Mesothelial cell of epicardium (in vitro differentiated cells): ENCODE measurements at regions not wholly inside any gene's neighbourhood (a gene's known extent, or its start where the extent isn't known, plus 50 kb on each side); places are given as distances from the start of the nearest gene placed in this dataset.

Experiments used
- DNase-seq, 2 experiments: peaks; one replicate each; pipeline ENCODE4 v3.0.0; 2021; ENCODE audit warnings: low spot score in 2 of 2; ENCODE audit not compliant: unreplicated experiment in 2 of 2
- H3K27ac Mint-ChIP-seq: 2 replicates; pipeline ENCODE4 v1.8.0; 2021; ENCODE audit warnings: mixed read lengths
- H3K27me3 Mint-ChIP-seq: 2 replicates; pipeline ENCODE4 v1.8.0; 2021; ENCODE audit warnings: low read depth, mixed read lengths
- H3K36me3 Mint-ChIP-seq: 2 replicates; pipeline ENCODE4 v1.8.0; 2021; ENCODE audit warnings: mixed read lengths
- H3K4me1 Mint-ChIP-seq: 2 replicates; pipeline ENCODE4 v1.8.0; 2021; ENCODE audit warnings: mixed read lengths
- H3K4me3 Mint-ChIP-seq: 2 replicates; pipeline ENCODE4 v1.8.0; 2021; ENCODE audit warnings: mild to moderate bottlenecking, moderate library complexity, mixed read lengths
- H3K9me3 Mint-ChIP-seq: 2 replicates; pipeline ENCODE4 v1.8.0; 2021; ENCODE audit warnings: mixed read lengths
- TF ChIP-seq, protein P1 (sequence below): fragments of 200-600 bp; sonication (generic); IDR thresholded peaks from one replicate; pipeline ENCODE4 v1.5.0; 2021; ENCODE audit warnings: antibody characterized with exemption; ENCODE audit not compliant: unreplicated experiment

DNA sequence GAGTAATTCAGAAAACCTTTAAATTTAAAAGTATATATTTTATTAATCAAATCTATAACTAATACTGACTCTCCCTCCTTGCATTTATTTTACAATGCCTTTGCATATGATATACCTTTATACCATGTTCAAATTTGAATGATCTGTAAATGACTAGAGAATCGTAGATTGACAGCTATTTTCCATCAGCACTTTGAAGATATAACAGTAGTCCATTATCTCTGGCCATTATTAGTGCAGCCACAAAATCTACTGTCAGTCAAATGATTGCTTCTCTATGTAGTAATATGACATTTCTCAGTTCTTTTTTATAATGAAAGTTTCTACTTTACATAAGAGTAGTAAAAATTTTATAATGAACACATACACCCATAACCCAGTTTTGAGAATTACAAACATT, 1054.8 kb upstream of the B3GALT2 start:
- TF ChIP-seq, protein P1, sequence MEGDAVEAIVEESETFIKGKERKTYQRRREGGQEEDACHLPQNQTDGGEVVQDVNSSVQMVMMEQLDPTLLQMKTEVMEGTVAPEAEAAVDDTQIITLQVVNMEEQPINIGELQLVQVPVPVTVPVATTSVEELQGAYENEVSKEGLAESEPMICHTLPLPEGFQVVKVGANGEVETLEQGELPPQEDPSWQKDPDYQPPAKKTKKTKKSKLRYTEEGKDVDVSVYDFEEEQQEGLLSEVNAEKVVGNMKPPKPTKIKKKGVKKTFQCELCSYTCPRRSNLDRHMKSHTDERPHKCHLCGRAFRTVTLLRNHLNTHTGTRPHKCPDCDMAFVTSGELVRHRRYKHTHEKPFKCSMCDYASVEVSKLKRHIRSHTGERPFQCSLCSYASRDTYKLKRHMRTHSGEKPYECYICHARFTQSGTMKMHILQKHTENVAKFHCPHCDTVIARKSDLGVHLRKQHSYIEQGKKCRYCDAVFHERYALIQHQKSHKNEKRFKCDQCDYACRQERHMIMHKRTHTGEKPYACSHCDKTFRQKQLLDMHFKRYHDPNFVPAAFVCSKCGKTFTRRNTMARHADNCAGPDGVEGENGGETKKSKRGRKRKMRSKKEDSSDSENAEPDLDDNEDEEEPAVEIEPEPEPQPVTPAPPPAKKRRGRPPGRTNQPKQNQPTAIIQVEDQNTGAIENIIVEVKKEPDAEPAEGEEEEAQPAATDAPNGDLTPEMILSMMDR = no peak
- Mint-ChIP-seq H3K4me1 (no peaks in the 10 kb centered on the region), H3K27me3 (no peaks in the 10 kb centered on the region), H3K9me3 (no peaks in the 10 kb centered on the region), H3K36me3 (no peaks in the 10 kb centered on the region), H3K27ac (no peak overlapping the region), H3K4me3 (no peak overlapping the region)
- DNase-seq = no peak

DNA sequence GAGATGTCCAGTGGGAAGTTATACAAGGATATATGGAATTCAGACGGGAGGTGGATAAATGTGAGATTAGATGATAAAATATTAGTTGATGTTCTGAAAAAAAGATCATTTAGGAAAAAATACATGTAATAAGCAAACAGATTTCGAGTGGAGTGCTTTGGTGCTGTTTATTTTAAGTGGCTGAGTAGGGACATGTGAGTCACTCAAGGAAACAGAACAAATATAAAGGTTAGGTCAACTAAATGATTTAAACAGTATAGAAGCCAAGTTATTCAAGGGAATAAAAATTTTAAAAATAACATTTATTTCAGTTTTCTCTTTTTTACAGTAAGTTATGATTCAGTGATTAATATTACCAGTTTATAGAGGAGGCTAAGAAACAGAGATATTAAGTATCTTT, 1046.7 kb upstream of the B3GALT2 start:
- Mint-ChIP-seq H3K4me3 (no peak overlapping the region), H3K36me3 (no peaks in the 10 kb centered on the region), H3K4me1 (peaks cover 4% of the 10 kb centered on the region), H3K27me3 (no peaks in the 10 kb centered on the region), H3K9me3 (no peaks in the 10 kb centered on the region), H3K27ac (no peak overlapping the region)
- DNase-seq = no peak
- TF ChIP-seq, protein P1 = no peak

DNA sequence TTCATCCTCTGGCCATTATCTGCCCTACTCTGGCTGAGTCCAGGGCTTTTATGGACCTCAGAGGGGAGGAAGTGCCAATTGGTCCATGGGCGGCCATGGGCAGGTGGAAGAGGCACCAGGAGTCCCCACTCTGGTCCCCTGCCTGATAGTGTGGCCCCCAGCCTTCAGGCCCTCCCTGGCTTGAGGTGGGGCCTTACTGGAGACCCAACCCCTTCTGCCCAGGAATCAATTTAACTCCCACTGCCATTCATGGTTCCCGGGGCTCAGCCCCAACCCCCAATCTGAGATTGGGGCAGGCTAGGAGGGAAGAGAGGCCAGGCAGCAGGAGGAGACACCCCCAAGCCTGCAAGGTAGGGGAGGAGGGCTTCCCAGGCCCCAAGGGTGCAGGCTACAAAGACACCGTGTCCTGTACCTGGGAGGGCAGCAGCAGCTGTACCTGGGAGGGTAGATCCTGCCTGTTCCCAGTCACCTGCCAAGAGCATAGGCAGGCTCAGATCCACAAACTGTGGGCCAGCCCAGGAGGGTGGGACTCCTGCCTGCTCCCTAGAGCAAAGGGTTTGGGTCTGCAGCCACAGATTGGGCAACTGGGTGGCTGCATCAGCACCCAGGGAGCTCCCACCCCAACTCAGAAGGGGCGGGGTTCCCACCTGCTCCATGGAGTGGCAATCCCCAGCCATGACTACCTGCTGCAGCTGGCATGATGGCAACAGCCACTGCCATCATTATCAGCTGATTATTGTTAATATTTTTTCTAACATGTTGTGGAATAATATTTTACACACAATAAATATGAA, 1044.1 kb upstream of the B3GALT2 start:
- Mint-ChIP-seq H3K36me3 (no peaks in the 10 kb centered on the region), H3K4me3 (no peak overlapping the region), H3K27me3 (no peaks in the 10 kb centered on the region), H3K27ac (no peak overlapping the region), H3K9me3 (no peaks in the 10 kb centered on the region), H3K4me1 (peaks cover 11% of the 10 kb centered on the region)
- TF ChIP-seq, protein P1 = no peak
- no peak for DNase-seq

GRCh38 chr1:194228427-194228826, 1042.0 kb upstream of the B3GALT2 start:
- Mint-ChIP-seq H3K4me1 (peaks cover 6% of the 10 kb centered on the region), H3K9me3 (peaks cover 1% of the 10 kb centered on the region), H3K27me3 (no peaks in the 10 kb centered on the region), H3K4me3 (no peak overlapping the region), H3K27ac (no peak overlapping the region), H3K36me3 (no peaks in the 10 kb centered on the region)
- TF ChIP-seq, protein P1 = no peak
- no peak for DNase-seq

DNA sequence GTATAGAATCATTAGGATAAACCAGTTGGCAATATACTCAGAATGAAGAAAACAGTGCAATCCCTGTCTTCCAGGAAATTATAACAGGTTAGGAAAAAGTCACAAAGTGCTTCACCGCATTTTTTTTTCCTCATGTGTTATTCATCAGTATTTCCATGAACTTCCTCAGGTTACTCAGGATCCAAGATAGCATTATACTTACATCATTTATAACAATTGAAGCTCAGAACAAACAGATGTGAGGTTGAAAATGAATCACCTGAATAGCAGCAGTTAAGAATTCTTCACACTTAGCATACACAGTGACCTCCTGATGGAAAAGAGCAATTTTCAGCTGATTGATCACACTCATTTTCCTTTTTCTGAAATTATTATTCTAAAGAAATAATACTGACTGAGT, 1040.7 kb upstream of the B3GALT2 start:
- H3K4me1 Mint-ChIP-seq = peaks cover 6% of the 10 kb centered on the region
- H3K9me3 Mint-ChIP-seq = peaks cover 9% of the 10 kb centered on the region
- no peak overlapping the region for H3K4me3 Mint-ChIP-seq
- TF ChIP-seq, protein P1 = no peak
- H3K27me3 Mint-ChIP-seq = no peaks in the 10 kb centered on the region
- no peak overlapping the region for H3K27ac Mint-ChIP-seq
- DNase-seq = no peak
- H3K36me3 Mint-ChIP-seq = no peaks in the 10 kb centered on the region

- Mint-ChIP-seq H3K36me3 (no peaks in the 10 kb centered on the region), H3K4me3 (no peak overlapping the region), H3K9me3 (peaks cover 9% of the 10 kb centered on the region), H3K27me3 (no peaks in the 10 kb centered on the region), H3K4me1 (peaks cover 6% of the 10 kb centered on the region), H3K27ac (no peak overlapping the region)
- TF ChIP-seq, protein P1 = no peak
- DNase-seq = no peak
Observed at GRCh38 chr1:194225821-194226220, 1039.4 kb upstream of the B3GALT2 start.
